ENCODE measurements at regions not wholly inside any gene's neighbourhood (a gene's known extent, or its start where the extent isn't known, plus 50 kb on each side); places are given as distances from the start of the nearest gene placed in this dataset.

DNA sequence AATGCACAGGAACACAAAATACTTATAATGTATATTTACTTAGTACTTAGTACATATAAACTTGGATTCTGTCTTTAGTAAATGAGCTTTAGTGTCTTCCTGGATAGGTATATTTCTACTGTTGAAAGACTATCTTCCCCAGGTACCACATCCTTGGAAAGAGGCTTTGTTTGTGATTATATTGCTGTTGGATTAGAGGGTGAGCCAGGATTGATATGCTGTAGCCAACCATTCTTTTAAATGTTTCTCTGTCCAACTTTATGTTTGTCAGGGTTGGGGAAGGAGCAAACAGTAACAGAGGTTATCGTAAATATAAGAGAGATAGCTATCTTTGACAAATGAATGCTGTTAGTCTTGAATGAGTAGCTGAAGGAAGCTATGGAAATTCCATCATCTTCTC, 213.2 kb downstream of the SPRY1 start:
- no peak overlapping the region for H3K27ac ChIP-seq (ENCODE audit: insufficient read depth, low read length, poor library complexity, severe bottlenecking)
- no peak overlapping the region for H3K4me3 ChIP-seq (ENCODE audit: insufficient read depth, low read depth, low read length, poor library complexity, severe bottlenecking)
- DNase-seq = no peak
- H3K4me1 ChIP-seq (ENCODE audit: control insufficient read depth, insufficient read depth, low read length, poor library complexity, severe bottlenecking) = no peaks in the 10 kb centered on the region
- H3K36me3 ChIP-seq (ENCODE audit: control insufficient read depth, insufficient read depth, low read length) = no peaks in the 10 kb centered on the region
- no peaks in the 10 kb centered on the region for H3K27me3 ChIP-seq (replicated peaks; ENCODE audit: control insufficient read depth, insufficient read depth, low read length, poor library complexity, severe bottlenecking)
- H3K9me3 ChIP-seq (ENCODE audit: control insufficient read depth, low read length) = no peaks in the 10 kb centered on the region

DNA sequence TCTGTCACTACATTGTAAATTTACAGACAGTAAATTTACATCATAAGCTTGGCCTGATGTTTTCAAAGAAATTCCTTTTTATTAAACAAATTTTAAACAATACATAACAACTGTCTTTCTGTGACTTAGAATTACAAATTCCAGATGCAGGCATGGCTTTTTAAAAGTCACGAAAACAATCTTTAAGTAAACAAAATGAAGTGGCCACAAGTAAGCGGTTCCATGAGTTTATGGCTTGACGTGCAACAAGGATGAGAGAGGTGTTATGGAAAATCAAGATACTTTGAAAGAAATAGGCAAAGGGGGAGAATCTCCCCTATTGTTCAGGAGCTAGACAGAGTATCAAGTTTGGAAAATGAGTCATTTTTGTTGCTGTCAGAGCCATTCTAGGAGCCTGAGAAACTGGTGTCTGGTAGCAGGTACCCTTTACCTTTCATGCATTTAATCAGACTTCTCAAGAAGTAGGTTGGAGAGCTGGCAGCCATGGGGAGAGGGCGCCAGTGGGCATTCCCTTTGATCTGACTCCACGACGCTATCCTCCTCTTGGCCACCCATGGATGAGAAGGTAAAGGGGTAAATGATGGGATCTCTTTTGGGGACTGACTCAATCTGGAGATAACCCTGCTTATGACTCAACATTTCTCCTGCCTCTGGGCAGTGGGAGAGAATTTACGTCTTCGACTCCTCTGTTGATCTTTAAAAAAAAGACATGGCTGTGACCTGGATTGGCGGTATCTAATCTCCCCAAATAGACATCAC, 217.2 kb downstream of the SPRY1 start:
- no peak for DNase-seq
- H3K27me3 ChIP-seq (replicated peaks; ENCODE audit: control insufficient read depth, insufficient read depth, low read length, poor library complexity, severe bottlenecking) = no peaks in the 10 kb centered on the region
- H3K9me3 ChIP-seq (ENCODE audit: control insufficient read depth, low read length) = no peaks in the 10 kb centered on the region
- H3K4me3 ChIP-seq (ENCODE audit: insufficient read depth, low read depth, low read length, poor library complexity, severe bottlenecking) = no peak overlapping the region
- no peak overlapping the region for H3K27ac ChIP-seq (ENCODE audit: insufficient read depth, low read length, poor library complexity, severe bottlenecking)
- peaks cover 11% of the 10 kb centered on the region for H3K4me1 ChIP-seq (ENCODE audit: control insufficient read depth, insufficient read depth, low read length, poor library complexity, severe bottlenecking)
- H3K36me3 ChIP-seq (ENCODE audit: control insufficient read depth, insufficient read depth, low read length) = no peaks in the 10 kb centered on the region

DNA sequence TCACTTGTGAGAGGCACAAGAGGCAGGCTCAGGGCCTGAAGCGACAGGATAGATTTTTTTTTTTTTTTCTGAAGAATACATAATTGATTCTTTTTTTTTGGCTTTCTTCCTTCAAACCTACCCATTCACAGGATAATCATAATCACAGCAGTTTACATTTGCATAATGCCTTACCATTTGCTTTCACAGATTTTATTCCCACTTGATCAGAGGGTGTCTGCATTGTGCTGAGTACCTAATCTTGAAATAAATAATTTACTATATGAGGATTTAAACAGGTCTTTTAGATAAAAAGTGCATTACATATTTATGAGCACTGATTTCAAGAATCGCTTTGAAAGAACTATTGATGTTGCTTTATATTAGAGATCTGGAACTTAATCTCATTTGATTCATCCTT, 219.3 kb downstream of the SPRY1 start:
- no peaks in the 10 kb centered on the region for H3K36me3 ChIP-seq (ENCODE audit: control insufficient read depth, insufficient read depth, low read length)
- H3K27me3 ChIP-seq (replicated peaks; ENCODE audit: control insufficient read depth, insufficient read depth, low read length, poor library complexity, severe bottlenecking) = no peaks in the 10 kb centered on the region
- no peaks in the 10 kb centered on the region for H3K9me3 ChIP-seq (ENCODE audit: control insufficient read depth, low read length)
- H3K4me3 ChIP-seq (ENCODE audit: insufficient read depth, low read depth, low read length, poor library complexity, severe bottlenecking) = no peak overlapping the region
- H3K4me1 ChIP-seq (ENCODE audit: control insufficient read depth, insufficient read depth, low read length, poor library complexity, severe bottlenecking) = peaks cover 11% of the 10 kb centered on the region
- no peak for DNase-seq
- no peak overlapping the region for H3K27ac ChIP-seq (ENCODE audit: insufficient read depth, low read length, poor library complexity, severe bottlenecking)

DNA sequence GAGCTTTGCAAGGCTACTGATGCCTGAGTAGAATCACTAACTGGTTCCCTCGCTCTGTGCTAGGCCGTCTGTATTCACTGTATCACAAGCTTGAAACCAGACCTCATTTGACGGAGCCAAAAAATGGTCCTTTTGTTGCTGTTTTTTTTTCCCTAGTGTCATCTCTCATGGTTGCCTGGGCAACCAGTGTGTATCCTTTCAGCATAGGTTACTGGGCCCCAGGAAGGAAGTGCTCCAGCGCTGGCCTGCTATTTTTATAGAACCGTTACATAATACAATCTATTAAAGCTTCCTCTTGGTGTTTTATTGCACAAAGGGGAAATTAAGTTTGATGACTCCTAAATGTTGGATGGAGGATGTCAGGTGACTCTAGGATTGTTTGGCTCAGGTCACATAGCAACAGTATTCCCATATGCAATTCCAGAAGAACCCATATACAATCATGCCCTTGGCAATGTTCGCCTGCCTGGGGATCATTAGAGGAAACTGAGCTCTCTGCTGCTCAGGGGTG, 220.4 kb downstream of the SPRY1 start:
- DNase-seq = peak; percentile 28 to 57 (median 40)
- no peaks in the 10 kb centered on the region for H3K36me3 ChIP-seq (ENCODE audit: control insufficient read depth, insufficient read depth, low read length)
- H3K27ac ChIP-seq (ENCODE audit: insufficient read depth, low read length, poor library complexity, severe bottlenecking) = peak overlapping the region; percentile 49
- H3K4me1 ChIP-seq (ENCODE audit: control insufficient read depth, insufficient read depth, low read length, poor library complexity, severe bottlenecking) = peaks cover 11% of the 10 kb centered on the region
- H3K27me3 ChIP-seq (replicated peaks; ENCODE audit: control insufficient read depth, insufficient read depth, low read length, poor library complexity, severe bottlenecking) = no peaks in the 10 kb centered on the region
- no peaks in the 10 kb centered on the region for H3K9me3 ChIP-seq (ENCODE audit: control insufficient read depth, low read length)
- H3K4me3 ChIP-seq (ENCODE audit: insufficient read depth, low read depth, low read length, poor library complexity, severe bottlenecking) = no peak overlapping the region

DNA sequence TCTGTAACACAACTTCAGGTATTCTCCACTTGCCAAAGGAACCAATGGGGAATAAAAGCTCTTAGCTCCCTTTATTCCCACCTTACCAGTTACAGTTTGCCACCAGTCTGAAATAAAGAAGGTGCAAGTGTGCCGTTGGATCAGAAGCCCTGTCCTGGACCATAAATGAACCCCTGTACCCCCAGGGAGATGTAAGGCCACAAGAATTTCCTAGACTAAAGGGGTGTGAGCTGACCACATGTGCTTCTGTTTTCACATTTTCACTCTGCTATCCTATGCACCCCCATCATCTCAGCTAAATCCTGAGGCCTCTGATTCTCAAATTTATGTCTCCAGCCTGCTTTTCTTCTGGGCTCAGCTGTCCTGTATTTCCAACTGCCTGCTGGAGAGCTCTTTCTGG, 221.2 kb downstream of the SPRY1 start:
- Histone ChIP-seq H3K4me1 (ENCODE audit: control insufficient read depth, insufficient read depth, low read length, poor library complexity, severe bottlenecking) (peaks cover 11% of the 10 kb centered on the region), H3K27ac (ENCODE audit: insufficient read depth, low read length, poor library complexity, severe bottlenecking) (no peak overlapping the region), H3K4me3 (ENCODE audit: insufficient read depth, low read depth, low read length, poor library complexity, severe bottlenecking) (no peak overlapping the region), H3K36me3 (ENCODE audit: control insufficient read depth, insufficient read depth, low read length) (no peaks in the 10 kb centered on the region), H3K27me3 (replicated peaks; ENCODE audit: control insufficient read depth, insufficient read depth, low read length, poor library complexity, severe bottlenecking) (no peaks in the 10 kb centered on the region), H3K9me3 (ENCODE audit: control insufficient read depth, low read length) (no peaks in the 10 kb centered on the region)
- DNase-seq = no peak

DNA sequence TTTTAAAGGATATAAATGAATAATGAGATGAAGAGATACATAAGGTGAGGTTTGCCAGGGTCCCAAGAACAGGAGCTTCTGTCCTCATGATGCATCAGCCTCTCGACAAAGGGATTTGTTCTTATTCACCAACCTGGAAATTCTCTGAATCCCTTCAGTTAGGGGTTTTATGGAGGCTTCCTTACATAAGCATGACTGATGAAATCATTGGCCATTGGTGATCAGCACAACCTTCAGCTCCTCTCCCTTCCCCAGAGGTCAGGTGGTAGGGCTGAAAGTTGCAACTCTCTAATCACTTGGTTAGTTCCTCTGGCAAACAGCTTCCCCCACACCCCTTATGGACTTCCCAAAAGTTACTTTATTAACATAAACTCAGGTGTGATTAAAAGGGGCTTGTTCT, 222.0 kb downstream of the SPRY1 start:
- Histone ChIP-seq H3K27ac (ENCODE audit: insufficient read depth, low read length, poor library complexity, severe bottlenecking) (no peak overlapping the region), H3K9me3 (ENCODE audit: control insufficient read depth, low read length) (no peaks in the 10 kb centered on the region), H3K4me3 (ENCODE audit: insufficient read depth, low read depth, low read length, poor library complexity, severe bottlenecking) (no peak overlapping the region), H3K4me1 (ENCODE audit: control insufficient read depth, insufficient read depth, low read length, poor library complexity, severe bottlenecking) (peaks cover 11% of the 10 kb centered on the region), H3K36me3 (ENCODE audit: control insufficient read depth, insufficient read depth, low read length) (no peaks in the 10 kb centered on the region), H3K27me3 (replicated peaks; ENCODE audit: control insufficient read depth, insufficient read depth, low read length, poor library complexity, severe bottlenecking) (no peaks in the 10 kb centered on the region)
- DNase-seq = no peak

DNA sequence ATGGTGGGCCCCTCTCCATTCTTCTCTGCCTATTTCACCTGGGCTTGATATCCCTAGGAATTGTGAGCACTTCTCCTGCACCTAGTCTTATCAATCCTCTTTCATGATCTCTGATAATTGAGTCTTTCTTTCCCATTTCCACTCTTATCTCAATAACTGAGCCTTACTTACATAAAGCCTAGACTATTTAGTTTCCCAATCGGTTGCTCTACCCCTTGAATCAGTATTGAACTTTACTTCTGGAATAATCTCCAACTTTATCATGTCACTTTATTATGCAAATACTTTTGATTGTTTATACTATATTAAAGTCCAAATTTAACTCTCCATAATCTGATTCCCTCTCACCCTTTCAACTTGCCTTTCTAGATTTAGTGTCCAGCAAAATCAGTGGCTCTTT, 222.7 kb downstream of the SPRY1 start:
- Histone ChIP-seq H3K4me1 (ENCODE audit: control insufficient read depth, insufficient read depth, low read length, poor library complexity, severe bottlenecking) (peaks cover 11% of the 10 kb centered on the region), H3K27me3 (replicated peaks; ENCODE audit: control insufficient read depth, insufficient read depth, low read length, poor library complexity, severe bottlenecking) (no peaks in the 10 kb centered on the region), H3K9me3 (ENCODE audit: control insufficient read depth, low read length) (no peaks in the 10 kb centered on the region), H3K36me3 (ENCODE audit: control insufficient read depth, insufficient read depth, low read length) (no peaks in the 10 kb centered on the region), H3K27ac (ENCODE audit: insufficient read depth, low read length, poor library complexity, severe bottlenecking) (no peak overlapping the region), H3K4me3 (ENCODE audit: insufficient read depth, low read depth, low read length, poor library complexity, severe bottlenecking) (no peak overlapping the region)
- DNase-seq = no peak

DNA sequence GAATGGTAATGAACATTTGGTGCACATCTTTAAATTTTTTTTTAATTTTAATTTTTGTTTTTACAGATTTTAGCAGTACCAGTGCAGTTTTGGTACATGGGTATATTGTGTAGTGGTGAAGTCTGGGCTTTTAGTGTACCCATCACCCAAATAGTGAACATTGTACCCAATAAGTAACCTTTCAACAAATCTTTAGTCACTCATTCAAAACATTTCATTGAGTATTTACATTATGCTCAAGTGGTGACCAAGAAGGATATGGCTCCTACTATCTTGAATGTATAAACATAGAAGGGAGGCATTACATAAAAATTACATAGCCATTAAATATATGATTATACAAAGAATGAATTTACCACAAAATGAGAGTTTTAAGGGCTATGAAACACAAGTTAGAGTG, 223.3 kb downstream of the SPRY1 start:
- Histone ChIP-seq H3K27me3 (replicated peaks; ENCODE audit: control insufficient read depth, insufficient read depth, low read length, poor library complexity, severe bottlenecking) (no peaks in the 10 kb centered on the region), H3K9me3 (ENCODE audit: control insufficient read depth, low read length) (no peaks in the 10 kb centered on the region), H3K4me1 (ENCODE audit: control insufficient read depth, insufficient read depth, low read length, poor library complexity, severe bottlenecking) (peaks cover 11% of the 10 kb centered on the region), H3K27ac (ENCODE audit: insufficient read depth, low read length, poor library complexity, severe bottlenecking) (no peak overlapping the region), H3K4me3 (ENCODE audit: insufficient read depth, low read depth, low read length, poor library complexity, severe bottlenecking) (no peak overlapping the region), H3K36me3 (ENCODE audit: control insufficient read depth, insufficient read depth, low read length) (no peaks in the 10 kb centered on the region)
- DNase-seq = no peak

DNA sequence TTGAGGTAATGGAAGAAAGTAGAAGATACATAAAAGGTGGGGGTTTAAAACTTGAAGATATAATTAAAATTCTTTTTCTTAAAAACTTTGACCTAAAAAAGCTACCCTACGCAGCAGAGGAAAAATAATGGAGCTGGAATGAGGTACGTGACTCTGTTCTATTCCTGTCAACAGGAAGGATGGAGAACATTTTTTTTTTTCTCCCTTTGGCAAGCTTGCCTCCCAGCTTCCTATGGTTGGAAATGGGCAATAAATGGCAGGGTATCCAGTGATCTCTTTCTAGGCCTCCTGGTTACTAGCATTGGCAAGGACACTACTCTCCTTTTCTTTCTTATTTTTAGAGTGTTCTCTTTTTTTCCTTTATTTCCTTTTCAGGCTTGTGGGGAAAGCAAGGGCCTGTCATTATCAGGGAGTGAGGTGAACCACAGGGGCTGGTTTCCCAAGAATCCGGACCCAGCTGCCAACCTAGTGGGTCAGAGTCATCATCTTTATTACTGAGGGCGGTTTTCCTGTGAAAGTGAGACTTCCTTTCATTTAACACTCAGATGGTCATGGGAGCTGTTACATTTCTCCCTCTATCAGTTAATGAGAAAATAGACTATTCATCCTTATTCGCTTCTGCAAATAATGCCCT, 224.6 kb downstream of the SPRY1 start:
- H3K9me3 ChIP-seq (ENCODE audit: control insufficient read depth, low read length) = no peaks in the 10 kb centered on the region
- peaks cover 11% of the 10 kb centered on the region for H3K4me1 ChIP-seq (ENCODE audit: control insufficient read depth, insufficient read depth, low read length, poor library complexity, severe bottlenecking)
- no peak overlapping the region for H3K4me3 ChIP-seq (ENCODE audit: insufficient read depth, low read depth, low read length, poor library complexity, severe bottlenecking)
- no peaks in the 10 kb centered on the region for H3K36me3 ChIP-seq (ENCODE audit: control insufficient read depth, insufficient read depth, low read length)
- H3K27me3 ChIP-seq (replicated peaks; ENCODE audit: control insufficient read depth, insufficient read depth, low read length, poor library complexity, severe bottlenecking) = no peaks in the 10 kb centered on the region
- no peak for DNase-seq
- no peak overlapping the region for H3K27ac ChIP-seq (ENCODE audit: insufficient read depth, low read length, poor library complexity, severe bottlenecking)

DNA sequence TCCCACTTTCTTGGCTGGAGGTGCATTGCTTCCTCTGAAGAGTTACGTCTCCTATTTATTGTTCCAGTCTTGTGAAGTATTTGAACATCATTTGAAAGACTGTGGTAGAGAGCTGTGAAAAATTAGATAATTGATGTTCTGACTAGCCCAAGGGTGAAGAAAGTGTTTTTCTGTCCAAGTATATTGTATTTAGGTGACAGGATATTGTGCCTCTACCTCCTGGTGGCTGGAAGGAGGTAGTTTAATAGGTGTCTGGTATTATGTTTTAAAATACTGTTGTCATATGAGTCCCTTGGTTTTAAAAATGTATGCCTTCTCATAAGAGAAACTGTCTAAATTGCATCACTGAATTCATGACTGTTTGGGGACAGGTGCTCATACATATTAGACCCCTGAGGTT, 226.0 kb downstream of the SPRY1 start:
- no peaks in the 10 kb centered on the region for H3K27me3 ChIP-seq (replicated peaks; ENCODE audit: control insufficient read depth, insufficient read depth, low read length, poor library complexity, severe bottlenecking)
- no peak for DNase-seq
- H3K4me3 ChIP-seq (ENCODE audit: insufficient read depth, low read depth, low read length, poor library complexity, severe bottlenecking) = no peak overlapping the region
- no peaks in the 10 kb centered on the region for H3K36me3 ChIP-seq (ENCODE audit: control insufficient read depth, insufficient read depth, low read length)
- H3K27ac ChIP-seq (ENCODE audit: insufficient read depth, low read length, poor library complexity, severe bottlenecking) = no peak overlapping the region
- H3K4me1 ChIP-seq (ENCODE audit: control insufficient read depth, insufficient read depth, low read length, poor library complexity, severe bottlenecking) = no peaks in the 10 kb centered on the region
- no peaks in the 10 kb centered on the region for H3K9me3 ChIP-seq (ENCODE audit: control insufficient read depth, low read length)

Data from effector memory CD4-positive, alpha-beta T cell (primary cell).